BJ (cell line): ENCODE measurements at regions not wholly inside any gene's neighbourhood (a gene's known extent, or its start where the extent isn't known, plus 50 kb on each side); places are given as distances from the start of the nearest gene placed in this dataset.

ENCODE experiments used
- CTCF ChIA-PET: fragments of 350-600 bp; formaldehyde crosslinking; extraction: SDS; loops from one replicate; lab custom pipeline; 2021; ENCODE audit warnings: antibody characterized with exemption, inconsistent platforms; lab: Yijun Ruan, JAX
- POLR2A ChIA-PET: fragments of 300-600 bp; sonication (Branson Sonifier 250); formaldehyde crosslinking; extraction: SDS; loops from one replicate; lab custom pipeline; 2021; ENCODE audit warnings: antibody characterized with exemption; lab: Charles Lee
- DNase-seq: peaks from one replicate; pipeline ENCODE4 v3.0.0-alpha.2; 2011; ENCODE audit warnings: low read depth
- H3K27me3 ChIP-seq: 2 replicates; pipeline ENCODE4 v1.6.0; 2011; ENCODE audit warnings: low read length; ENCODE audit not compliant: control insufficient read depth, insufficient read depth
- H3K36me3 ChIP-seq: 2 replicates; pipeline ENCODE4 v1.5.1; 2011; ENCODE audit warnings: low read length; ENCODE audit not compliant: control insufficient read depth, insufficient read depth
- H3K4me3 ChIP-seq: 2 replicates; pipeline ENCODE4 v1.5.1; 2011; ENCODE audit warnings: low read depth, mild to moderate bottlenecking, control low read depth, low read length
- CTCF ChIP-seq: IDR thresholded peaks from 2 replicates; pipeline ENCODE4 v1.5.1; 2011; ENCODE audit warnings: low read depth, mild to moderate bottlenecking, control low read depth, inconsistent platforms, low read length, moderate library complexity; ENCODE audit not compliant: insufficient read depth

DNA sequence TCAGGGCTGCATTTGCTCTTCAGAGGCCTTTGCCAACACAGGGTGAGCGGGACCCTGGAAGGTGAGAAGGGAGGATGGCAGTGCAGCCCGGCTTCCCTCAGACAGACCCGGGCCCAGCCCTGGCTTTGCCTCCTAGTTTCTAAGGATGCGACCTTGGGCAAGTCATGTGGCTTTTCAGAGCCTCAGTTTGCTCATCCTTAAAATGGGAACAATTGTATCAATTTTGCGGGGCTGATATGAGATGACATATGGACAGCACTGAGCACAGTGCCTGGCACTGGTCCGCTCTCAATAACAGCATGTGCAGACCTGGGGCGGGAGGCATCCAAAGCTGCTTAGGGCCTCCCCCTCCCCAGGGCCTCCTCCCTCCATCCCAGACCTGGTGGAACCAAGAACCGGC, 74.7 kb upstream of the THY1 start:
- no peak for DNase-seq
- CTCF ChIA-PET = interaction anchor here (1.0 to 1.2 kb wide), 2 partner anchors 9 to 67 kb away, joined by 3 read pairs; no protein-coding TSS in a partner anchor
- POLR2A ChIA-PET = no interaction called here
- no peak overlapping the region for H3K4me3 ChIP-seq
- no peak for TF ChIP-seq CTCF
- H3K36me3 ChIP-seq = no peaks in the 10 kb centered on the region
- peaks cover 2% of the 10 kb centered on the region; the same call in 1 of the 2 replicates for H3K27me3 ChIP-seq

DNA sequence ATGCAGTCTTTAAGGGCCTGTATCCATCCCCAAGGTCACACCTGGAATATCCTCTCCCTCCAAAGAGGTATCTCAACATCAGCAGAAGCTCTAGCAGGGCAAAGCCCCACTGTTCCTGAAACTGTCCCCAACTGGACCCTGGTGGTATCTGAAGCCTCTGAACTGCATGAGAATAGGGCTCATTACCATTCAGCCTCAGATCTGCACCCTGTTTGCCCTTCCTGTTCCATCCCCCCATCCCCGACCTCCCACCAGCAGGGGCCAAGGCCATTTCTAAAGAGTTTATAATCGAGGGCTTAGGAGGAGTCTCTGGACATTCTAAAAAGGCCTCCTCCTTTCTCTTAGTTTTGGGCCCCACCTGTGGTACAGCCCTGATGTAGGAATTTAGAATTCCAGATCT, 74.0 kb upstream of the THY1 start:
- POLR2A ChIA-PET = no interaction called here
- Histone ChIP-seq H3K4me3 (no peak overlapping the region), H3K27me3 (peaks cover 3% of the 10 kb centered on the region; the same call in 1 of the 2 replicates), H3K36me3 (no peaks in the 10 kb centered on the region)
- CTCF ChIA-PET = interaction anchor here (0.9 to 1.6 kb wide), 3 partner anchors 15 to 37 kb away, joined by 3 to 4 read pairs (median 3); no protein-coding TSS in a partner anchor
- no peak for DNase-seq
- TF ChIP-seq CTCF = no peak

DNA sequence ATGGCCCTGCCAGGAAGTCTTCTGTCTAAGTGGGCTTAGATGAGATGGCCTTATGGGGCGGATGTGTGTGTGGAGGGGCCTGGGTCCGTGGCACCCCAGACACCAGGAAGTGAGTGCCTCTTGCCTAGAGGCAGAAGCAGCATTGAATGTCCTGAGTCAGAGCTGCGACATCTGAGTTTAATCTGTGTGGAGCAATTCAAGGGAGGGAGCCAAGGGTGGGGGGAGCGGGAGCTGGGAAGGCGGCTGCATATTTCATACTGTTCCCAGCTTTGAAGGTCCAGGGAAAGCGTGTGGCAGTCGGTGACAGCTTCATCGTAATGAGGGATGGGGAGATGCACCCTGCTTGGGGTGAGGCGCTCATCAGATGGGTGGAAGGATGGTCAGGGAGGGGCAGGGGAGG, 73.5 kb upstream of the THY1 start:
- CTCF ChIA-PET = interaction anchor here (0.7 to 1.6 kb wide), 6 partner anchors 14 to 806 kb away, joined by 3 to 4 read pairs (median 3); no protein-coding TSS in a partner anchor
- no peak for TF ChIP-seq CTCF
- Histone ChIP-seq H3K36me3 (no peaks in the 10 kb centered on the region), H3K4me3 (no peak overlapping the region), H3K27me3 (peaks cover 5% of the 10 kb centered on the region; the same call in 1 of the 2 replicates)
- DNase-seq = no peak
- POLR2A ChIA-PET = no interaction called here

DNA sequence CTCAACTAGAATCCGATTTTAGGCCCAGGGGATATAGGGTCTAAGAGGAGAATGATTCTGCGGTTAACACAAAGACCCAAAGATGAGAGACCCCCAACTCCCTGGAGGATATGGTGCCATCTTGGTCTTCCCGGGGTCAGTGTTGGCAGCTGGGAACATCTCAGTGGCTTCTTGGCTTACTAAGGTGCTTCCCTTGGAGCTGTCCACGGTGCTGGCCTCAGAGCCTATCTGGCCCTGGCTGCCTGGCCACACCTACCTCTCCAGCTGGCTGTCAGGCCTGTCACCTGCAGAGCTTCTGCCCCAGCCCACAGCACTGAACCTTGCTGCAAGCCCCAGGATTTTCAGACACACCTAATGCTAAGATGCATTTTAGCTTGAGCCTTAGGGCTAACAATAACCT, 70.7 kb upstream of the THY1 start:
- POLR2A ChIA-PET = no interaction called here
- H3K27me3 ChIP-seq = peaks cover 3% of the 10 kb centered on the region; the same call in 1 of the 2 replicates
- DNase-seq = no peak
- CTCF ChIA-PET = interaction anchor here (0.9 to 1.5 kb wide), 8 partner anchors 10 to 74 kb away, joined by 3 to 5 read pairs (median 4); no protein-coding TSS in a partner anchor
- H3K36me3 ChIP-seq = no peaks in the 10 kb centered on the region
- no peak overlapping the region for H3K4me3 ChIP-seq
- TF ChIP-seq CTCF = no peak

DNA sequence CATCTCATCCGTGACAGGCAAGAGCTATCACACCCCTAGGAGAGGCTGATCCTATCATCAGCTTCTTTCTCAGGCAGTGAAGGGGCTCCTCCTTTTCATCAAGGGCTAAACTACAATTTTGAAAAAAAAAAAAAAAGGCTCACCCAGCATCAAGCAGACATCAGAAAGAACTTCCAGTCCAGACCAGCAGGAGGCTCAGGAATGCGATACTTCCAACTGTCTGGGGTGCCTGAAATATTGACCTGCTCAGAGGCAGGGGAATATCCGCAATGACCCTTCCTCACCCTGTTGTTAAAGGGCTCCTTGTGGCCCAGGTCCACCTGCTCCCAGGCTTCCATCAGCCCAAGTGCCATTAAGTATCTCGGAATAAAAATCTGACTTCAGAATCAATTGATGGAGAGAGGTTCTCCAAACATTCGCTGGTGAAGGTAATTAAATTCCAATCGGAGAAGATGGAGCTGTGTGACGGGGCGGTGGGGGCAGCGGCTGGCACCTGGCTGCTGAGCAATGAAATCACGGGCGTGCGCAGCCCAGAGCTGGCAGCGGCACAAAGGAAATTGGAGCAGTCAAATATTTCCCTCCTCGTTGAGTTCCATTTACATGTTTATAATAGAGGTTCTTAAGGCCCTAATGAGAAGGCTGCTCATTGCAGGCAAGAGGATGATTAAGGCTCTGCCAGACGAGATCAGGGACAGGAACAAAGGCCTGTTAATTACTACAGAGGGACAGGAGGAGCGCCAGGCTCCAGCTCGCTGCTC, 69.0 kb upstream of the THY1 start:
- Histone ChIP-seq H3K27me3 (peaks cover 7% of the 10 kb centered on the region), H3K4me3 (no peak overlapping the region), H3K36me3 (no peaks in the 10 kb centered on the region)
- peak; percentile 47 for TF ChIP-seq CTCF
- CTCF ChIA-PET = interaction anchor here (1.0 to 2.1 kb wide), 5 partner anchors 8 to 42 kb away, joined by 3 to 7 read pairs (median 4); no protein-coding TSS in a partner anchor
- no peak for DNase-seq
- POLR2A ChIA-PET = no interaction called here
